Left lung (tissue), 4 donors: ENCODE measurements at regions not wholly inside any gene's neighbourhood (a gene's known extent, or its start where the extent isn't known, plus 50 kb on each side); places are given as distances from the start of the nearest gene placed in this dataset.

ENCODE experiments used
- ATAC-seq: fragments of 200-7000 bp; cut with Tn5 transposase; one replicate; pipeline ENCODE4 v1.9.1; 2020; ENCODE audit warnings: moderate library complexity
- DNase-seq, 4 donors: peaks; one replicate each; pipeline ENCODE4 v3.0.0-alpha.2; 2013 to 2020
- H3K27ac ChIP-seq, 2 donors: fragments of 200-600 bp; sonication (generic) in 1 of 2; one replicate each; pipeline versions ENCODE4 v1.5.0 to v1.8.0; 2020 to 2021
- H3K27me3 ChIP-seq, 2 donors: fragments of 200-600 bp; sonication (generic) in 1 of 2; one replicate each; pipeline versions ENCODE4 v1.5.0 to v1.8.0; 2020 to 2021
- H3K36me3 ChIP-seq, 2 donors: fragments of 200-600 bp; sonication (generic) in 1 of 2; one replicate each; pipeline versions ENCODE4 v1.5.0 to v1.8.0; 2020 to 2021
- H3K4me1 ChIP-seq, 2 donors: fragments of 200-600 bp; one replicate each; pipeline ENCODE4 v1.8.0; 2021
- H3K4me3 ChIP-seq, 2 donors: fragments of 200-600 bp; sonication (generic) in 1 of 2; one replicate each; pipeline versions ENCODE4 v1.5.0 to v1.8.0; 2020 to 2021; ENCODE audit warnings: mild to moderate bottlenecking in 1 of 2
- H3K9me3 ChIP-seq, 2 donors: fragments of 200-600 bp; sonication (generic) in 1 of 2; one replicate each; pipeline versions ENCODE4 v1.5.0 to v1.8.0; 2020 to 2021
- intact Hi-C, 2 donors: fragments of 100-400 bp; cut with DNase I; formaldehyde crosslinking; loops; one replicate each; pipeline versions ENCODE4 v1.11.2 to v1.14.2; 2022
- TF ChIP-seq, protein P1 (sequence below), 2 donors: fragments of 200-600 bp; sonication (generic) in 1 of 2; IDR thresholded peaks; one replicate each; pipeline versions ENCODE4 v1.5.0 to v1.8.0; 2021; ENCODE audit warnings: antibody characterized with exemption in 2 of 2
- donor health status: DM: no; HTN: yes; CAD: no.
- donor health status: DM: no; HTN: no; CAD: no.

GRCh38 chr7:32293833-32294232 is 196.3 kb downstream of the LSM5 start:
- Histone ChIP-seq H3K27me3 (peaks cover 17 to 38% of the 10 kb centered on the region in 2 donors), H3K36me3 (no peaks in the 10 kb centered on the region), H3K4me3 (no peak overlapping the region), H3K9me3 (no peaks in the 10 kb centered on the region), H3K4me1 (peaks cover 3 to 6% of the 10 kb centered on the region in 2 donors), H3K27ac (no peak overlapping the region)
- TF ChIP-seq, protein P1, sequence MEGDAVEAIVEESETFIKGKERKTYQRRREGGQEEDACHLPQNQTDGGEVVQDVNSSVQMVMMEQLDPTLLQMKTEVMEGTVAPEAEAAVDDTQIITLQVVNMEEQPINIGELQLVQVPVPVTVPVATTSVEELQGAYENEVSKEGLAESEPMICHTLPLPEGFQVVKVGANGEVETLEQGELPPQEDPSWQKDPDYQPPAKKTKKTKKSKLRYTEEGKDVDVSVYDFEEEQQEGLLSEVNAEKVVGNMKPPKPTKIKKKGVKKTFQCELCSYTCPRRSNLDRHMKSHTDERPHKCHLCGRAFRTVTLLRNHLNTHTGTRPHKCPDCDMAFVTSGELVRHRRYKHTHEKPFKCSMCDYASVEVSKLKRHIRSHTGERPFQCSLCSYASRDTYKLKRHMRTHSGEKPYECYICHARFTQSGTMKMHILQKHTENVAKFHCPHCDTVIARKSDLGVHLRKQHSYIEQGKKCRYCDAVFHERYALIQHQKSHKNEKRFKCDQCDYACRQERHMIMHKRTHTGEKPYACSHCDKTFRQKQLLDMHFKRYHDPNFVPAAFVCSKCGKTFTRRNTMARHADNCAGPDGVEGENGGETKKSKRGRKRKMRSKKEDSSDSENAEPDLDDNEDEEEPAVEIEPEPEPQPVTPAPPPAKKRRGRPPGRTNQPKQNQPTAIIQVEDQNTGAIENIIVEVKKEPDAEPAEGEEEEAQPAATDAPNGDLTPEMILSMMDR (IDR thresholded peaks at IDR 0.05): no peak
- ATAC-seq: no peak
- intact Hi-C loops: no loop called here
- no peak for DNase-seq

DNA sequence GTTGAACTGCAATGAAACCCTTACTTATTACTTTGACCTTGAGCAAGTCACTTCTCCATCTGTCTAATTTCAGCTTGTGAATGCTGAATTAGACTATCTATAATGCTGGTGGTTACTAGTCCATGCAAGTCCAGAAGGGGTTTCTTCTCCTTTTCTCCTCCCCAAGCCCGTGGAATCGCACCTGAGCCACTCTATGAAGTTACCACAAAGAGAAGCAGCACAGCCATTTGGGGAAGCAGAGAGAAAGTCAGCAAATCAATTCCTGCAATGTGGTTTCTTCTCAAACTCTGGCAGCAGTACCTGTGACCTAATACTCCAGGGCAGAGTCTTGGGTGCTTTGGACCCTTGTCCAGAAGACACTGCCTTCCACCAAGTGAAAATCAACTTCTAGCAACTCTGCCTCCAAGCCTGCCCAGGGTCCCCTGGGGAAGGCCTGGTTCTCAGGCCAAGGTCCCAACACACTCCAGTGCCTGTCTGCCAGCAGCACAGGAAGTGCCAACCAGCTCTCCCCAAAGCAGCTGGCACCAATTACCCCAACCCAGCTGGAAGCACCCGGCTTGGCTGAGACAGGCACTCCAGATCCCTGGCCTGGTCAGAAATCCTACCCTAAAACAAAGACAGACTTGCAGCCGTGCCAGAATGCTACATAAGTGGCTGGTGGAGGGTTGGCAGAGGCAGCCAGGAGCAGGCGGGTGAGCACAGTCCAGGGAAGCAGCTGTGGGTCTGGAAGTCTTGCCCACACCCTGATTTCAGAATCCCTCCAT is 200.3 kb downstream of the LSM5 start:
- TF ChIP-seq, protein P1 (IDR thresholded peaks at IDR 0.05): no peak
- no peak overlapping the region for H3K27ac ChIP-seq
- no peaks in the 10 kb centered on the region for H3K36me3 ChIP-seq
- DNase-seq (no peak), ATAC-seq (no peak)
- intact Hi-C loops: no loop called here
- no peaks in the 10 kb centered on the region for H3K4me1 ChIP-seq
- no peaks in the 10 kb centered on the region for H3K27me3 ChIP-seq
- no peaks in the 10 kb centered on the region for H3K9me3 ChIP-seq
- H3K4me3 ChIP-seq: no peak overlapping the region

GRCh38 chr7:32285698-32286097 is 204.5 kb downstream of the LSM5 start:
- intact Hi-C loops: no loop called here
- H3K9me3 ChIP-seq: no peaks in the 10 kb centered on the region
- H3K27me3 ChIP-seq: no peaks in the 10 kb centered on the region
- DNase-seq (no peak), ATAC-seq (no peak)
- TF ChIP-seq, protein P1 (IDR thresholded peaks at IDR 0.05): no peak
- no peaks in the 10 kb centered on the region for H3K36me3 ChIP-seq
- H3K27ac ChIP-seq: no peak overlapping the region
- no peak overlapping the region for H3K4me3 ChIP-seq
- H3K4me1 ChIP-seq: no peaks in the 10 kb centered on the region

- no peak overlapping the region for H3K27ac ChIP-seq
- H3K4me1 ChIP-seq: no peaks in the 10 kb centered on the region
- no peaks in the 10 kb centered on the region for H3K27me3 ChIP-seq
- no peaks in the 10 kb centered on the region for H3K36me3 ChIP-seq
- H3K9me3 ChIP-seq: no peaks in the 10 kb centered on the region
- intact Hi-C loops: no loop called here
- no peak for DNase-seq
- no peak for ATAC-seq
- TF ChIP-seq, protein P1 (IDR thresholded peaks at IDR 0.05): no peak
- no peak overlapping the region for H3K4me3 ChIP-seq
Observed at GRCh38 chr7:32283546-32283945, 206.6 kb downstream of the LSM5 start.

GRCh38 chr7:32279500-32279899 is 209.3 kb upstream of the PDE1C start:
- no peak for DNase-seq
- intact Hi-C loops: no loop called here
- ATAC-seq: no peak
- H3K4me3 ChIP-seq: no peak overlapping the region
- no peaks in the 10 kb centered on the region for H3K36me3 ChIP-seq
- H3K27ac ChIP-seq: no peak overlapping the region
- no peaks in the 10 kb centered on the region for H3K9me3 ChIP-seq
- H3K4me1 ChIP-seq: no peaks in the 10 kb centered on the region
- TF ChIP-seq, protein P1 (IDR thresholded peaks at IDR 0.05): no peak
- no peaks in the 10 kb centered on the region for H3K27me3 ChIP-seq
